ENCODE measurements at regions not wholly inside any gene's neighbourhood (a gene's known extent, or its start where the extent isn't known, plus 50 kb on each side); places are given as distances from the start of the nearest gene placed in this dataset.

DNA sequence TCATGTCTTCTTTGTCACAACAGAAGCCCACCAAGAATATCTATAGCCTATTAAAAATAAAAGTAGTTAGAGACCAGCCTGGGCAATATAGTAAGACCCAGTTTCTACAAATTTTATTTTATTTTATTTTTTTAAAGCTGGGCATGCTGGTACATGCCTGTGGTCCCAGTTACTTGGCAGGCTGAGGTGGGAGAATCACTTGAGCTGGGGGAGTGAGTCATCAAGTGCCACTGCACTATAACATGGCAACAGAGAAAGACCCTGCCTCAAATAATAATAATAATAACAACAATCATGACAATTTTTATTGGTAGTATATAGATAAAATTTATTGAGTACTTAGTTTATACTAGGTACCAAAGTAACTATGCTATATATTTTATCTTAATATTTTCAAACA, 93.0 kb upstream of the NPFFR2 start:
- Histone ChIP-seq H3K27me3 (ENCODE audit: insufficient read depth, low read depth, low read length) (no peaks in the 10 kb centered on the region), H3K9ac (ENCODE audit: low read length) (no peak overlapping the region), H3K4me3 (ENCODE audit: low read length) (no peak overlapping the region), H3K9me3 (ENCODE audit: low read length) (no peaks in the 10 kb centered on the region), H3K36me3 (ENCODE audit: insufficient read depth, low read length) (no peaks in the 10 kb centered on the region), H3F3A (ENCODE audit: insufficient read depth, low read length, poor library complexity, severe bottlenecking) (no peaks in the 10 kb centered on the region), H3K4me2 (ENCODE audit: low read length) (no peak overlapping the region), H2AFZ (ENCODE audit: low read depth, low read length) (no peak overlapping the region), H3K9me2 (ENCODE audit: insufficient read depth, low read length) (no peaks in the 10 kb centered on the region), H4K20me1 (ENCODE audit: insufficient read depth) (no peaks in the 10 kb centered on the region), H3K79me2 (replicated peaks; ENCODE audit: insufficient read depth, low read length) (no peaks in the 10 kb centered on the region), H3K27ac (ENCODE audit: low read length) (no peak overlapping the region)
- TF ChIP-seq MXI1 (conservative IDR thresholded peaks at IDR 0.05; ENCODE audit: poor library complexity, severe bottlenecking) (no peak), SMC3 (conservative IDR thresholded peaks at IDR 0.05; ENCODE audit: poor library complexity) (no peak), POLR2AphosphoS5 (IDR thresholded peaks at IDR 0.05) (no peak), EZH2 (IDR thresholded peaks at IDR 0.05; ENCODE audit: borderline replicate concordance, insufficient read depth, low read length, poor library complexity, severe bottlenecking) (no peak), RAD21 (conservative IDR thresholded peaks at IDR 0.05) (no peak), EP300 (conservative IDR thresholded peaks at IDR 0.05; ENCODE audit: poor library complexity, severe bottlenecking) (no peak), TAF1 (IDR thresholded peaks at IDR 0.05; ENCODE audit: low read depth) (no peak)
- TF ChIP-seq, protein P1, sequence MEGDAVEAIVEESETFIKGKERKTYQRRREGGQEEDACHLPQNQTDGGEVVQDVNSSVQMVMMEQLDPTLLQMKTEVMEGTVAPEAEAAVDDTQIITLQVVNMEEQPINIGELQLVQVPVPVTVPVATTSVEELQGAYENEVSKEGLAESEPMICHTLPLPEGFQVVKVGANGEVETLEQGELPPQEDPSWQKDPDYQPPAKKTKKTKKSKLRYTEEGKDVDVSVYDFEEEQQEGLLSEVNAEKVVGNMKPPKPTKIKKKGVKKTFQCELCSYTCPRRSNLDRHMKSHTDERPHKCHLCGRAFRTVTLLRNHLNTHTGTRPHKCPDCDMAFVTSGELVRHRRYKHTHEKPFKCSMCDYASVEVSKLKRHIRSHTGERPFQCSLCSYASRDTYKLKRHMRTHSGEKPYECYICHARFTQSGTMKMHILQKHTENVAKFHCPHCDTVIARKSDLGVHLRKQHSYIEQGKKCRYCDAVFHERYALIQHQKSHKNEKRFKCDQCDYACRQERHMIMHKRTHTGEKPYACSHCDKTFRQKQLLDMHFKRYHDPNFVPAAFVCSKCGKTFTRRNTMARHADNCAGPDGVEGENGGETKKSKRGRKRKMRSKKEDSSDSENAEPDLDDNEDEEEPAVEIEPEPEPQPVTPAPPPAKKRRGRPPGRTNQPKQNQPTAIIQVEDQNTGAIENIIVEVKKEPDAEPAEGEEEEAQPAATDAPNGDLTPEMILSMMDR (IDR thresholded peaks at IDR 0.05; ENCODE audit: poor library complexity, severe bottlenecking) = no peak
- TF ChIP-seq, protein P2, sequence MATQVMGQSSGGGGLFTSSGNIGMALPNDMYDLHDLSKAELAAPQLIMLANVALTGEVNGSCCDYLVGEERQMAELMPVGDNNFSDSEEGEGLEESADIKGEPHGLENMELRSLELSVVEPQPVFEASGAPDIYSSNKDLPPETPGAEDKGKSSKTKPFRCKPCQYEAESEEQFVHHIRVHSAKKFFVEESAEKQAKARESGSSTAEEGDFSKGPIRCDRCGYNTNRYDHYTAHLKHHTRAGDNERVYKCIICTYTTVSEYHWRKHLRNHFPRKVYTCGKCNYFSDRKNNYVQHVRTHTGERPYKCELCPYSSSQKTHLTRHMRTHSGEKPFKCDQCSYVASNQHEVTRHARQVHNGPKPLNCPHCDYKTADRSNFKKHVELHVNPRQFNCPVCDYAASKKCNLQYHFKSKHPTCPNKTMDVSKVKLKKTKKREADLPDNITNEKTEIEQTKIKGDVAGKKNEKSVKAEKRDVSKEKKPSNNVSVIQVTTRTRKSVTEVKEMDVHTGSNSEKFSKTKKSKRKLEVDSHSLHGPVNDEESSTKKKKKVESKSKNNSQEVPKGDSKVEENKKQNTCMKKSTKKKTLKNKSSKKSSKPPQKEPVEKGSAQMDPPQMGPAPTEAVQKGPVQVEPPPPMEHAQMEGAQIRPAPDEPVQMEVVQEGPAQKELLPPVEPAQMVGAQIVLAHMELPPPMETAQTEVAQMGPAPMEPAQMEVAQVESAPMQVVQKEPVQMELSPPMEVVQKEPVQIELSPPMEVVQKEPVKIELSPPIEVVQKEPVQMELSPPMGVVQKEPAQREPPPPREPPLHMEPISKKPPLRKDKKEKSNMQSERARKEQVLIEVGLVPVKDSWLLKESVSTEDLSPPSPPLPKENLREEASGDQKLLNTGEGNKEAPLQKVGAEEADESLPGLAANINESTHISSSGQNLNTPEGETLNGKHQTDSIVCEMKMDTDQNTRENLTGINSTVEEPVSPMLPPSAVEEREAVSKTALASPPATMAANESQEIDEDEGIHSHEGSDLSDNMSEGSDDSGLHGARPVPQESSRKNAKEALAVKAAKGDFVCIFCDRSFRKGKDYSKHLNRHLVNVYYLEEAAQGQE (IDR thresholded peaks at IDR 0.05; ENCODE audit: borderline replicate concordance) = no peak

DNA sequence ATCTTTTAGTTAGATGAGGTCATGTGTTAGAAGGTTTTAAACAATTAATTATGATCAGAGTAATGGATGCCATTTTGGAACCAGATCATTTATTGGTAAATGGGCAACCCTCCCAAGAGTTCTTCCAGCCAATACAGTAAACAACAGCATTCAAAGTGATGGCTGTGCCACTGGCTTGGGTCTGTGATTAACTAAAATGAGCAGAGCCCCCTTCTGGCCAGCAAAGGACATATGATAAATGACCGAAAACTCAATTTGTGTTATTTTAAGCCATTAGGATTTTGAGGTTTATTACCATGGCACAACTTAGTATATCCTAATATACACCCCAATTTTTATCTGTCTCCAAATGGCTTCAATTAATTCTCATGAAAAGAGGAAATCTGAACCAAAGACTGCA, 90.8 kb upstream of the NPFFR2 start:
- H3K9ac ChIP-seq (ENCODE audit: low read length) = no peak overlapping the region
- no peaks in the 10 kb centered on the region for H4K20me1 ChIP-seq (ENCODE audit: insufficient read depth)
- H3K9me2 ChIP-seq (ENCODE audit: insufficient read depth, low read length) = no peaks in the 10 kb centered on the region
- H2AFZ ChIP-seq (ENCODE audit: low read depth, low read length) = no peak overlapping the region
- no peaks in the 10 kb centered on the region for H3K36me3 ChIP-seq (ENCODE audit: insufficient read depth, low read length)
- no peak overlapping the region for H3K4me2 ChIP-seq (ENCODE audit: low read length)
- no peaks in the 10 kb centered on the region for H3K27me3 ChIP-seq (ENCODE audit: insufficient read depth, low read depth, low read length)
- H3K27ac ChIP-seq (ENCODE audit: low read length) = no peak overlapping the region
- no peak overlapping the region for H3K4me3 ChIP-seq (ENCODE audit: low read length)
- H3K9me3 ChIP-seq (ENCODE audit: low read length) = peaks cover 4% of the 10 kb centered on the region
- H3F3A ChIP-seq (ENCODE audit: insufficient read depth, low read length, poor library complexity, severe bottlenecking) = no peaks in the 10 kb centered on the region
- TF ChIP-seq, protein P1 (IDR thresholded peaks at IDR 0.05; ENCODE audit: poor library complexity, severe bottlenecking) = no peak
- TF ChIP-seq, protein P2 (IDR thresholded peaks at IDR 0.05; ENCODE audit: borderline replicate concordance) = no peak
- TF ChIP-seq EP300 (conservative IDR thresholded peaks at IDR 0.05; ENCODE audit: poor library complexity, severe bottlenecking) = no peak
- TF ChIP-seq TAF1 (IDR thresholded peaks at IDR 0.05; ENCODE audit: low read depth) = no peak
- no peak for TF ChIP-seq EZH2 (IDR thresholded peaks at IDR 0.05; ENCODE audit: borderline replicate concordance, insufficient read depth, low read length, poor library complexity, severe bottlenecking)
- no peak for TF ChIP-seq RAD21 (conservative IDR thresholded peaks at IDR 0.05)
- no peak for TF ChIP-seq SMC3 (conservative IDR thresholded peaks at IDR 0.05; ENCODE audit: poor library complexity)
- TF ChIP-seq MXI1 (conservative IDR thresholded peaks at IDR 0.05; ENCODE audit: poor library complexity, severe bottlenecking) = no peak
- no peak for TF ChIP-seq POLR2AphosphoS5 (IDR thresholded peaks at IDR 0.05)
- H3K79me2 ChIP-seq (replicated peaks; ENCODE audit: insufficient read depth, low read length) = no peaks in the 10 kb centered on the region

Data from neural cell (in vitro differentiated cells).